HG03135 (cell line): ENCODE measurements at regions not wholly inside any gene's neighbourhood (a gene's known extent, or its start where the extent isn't known, plus 50 kb on each side); places are given as distances from the start of the nearest gene placed in this dataset.

Experiments
- ATAC-seq: cut with Tn5 transposase; IDR thresholded peaks from one replicate; pipeline ENCODE4 v1.9.1; 2021; ENCODE audit warnings: mild to moderate bottlenecking, moderate library complexity; ENCODE audit not compliant: unreplicated experiment

DNA sequence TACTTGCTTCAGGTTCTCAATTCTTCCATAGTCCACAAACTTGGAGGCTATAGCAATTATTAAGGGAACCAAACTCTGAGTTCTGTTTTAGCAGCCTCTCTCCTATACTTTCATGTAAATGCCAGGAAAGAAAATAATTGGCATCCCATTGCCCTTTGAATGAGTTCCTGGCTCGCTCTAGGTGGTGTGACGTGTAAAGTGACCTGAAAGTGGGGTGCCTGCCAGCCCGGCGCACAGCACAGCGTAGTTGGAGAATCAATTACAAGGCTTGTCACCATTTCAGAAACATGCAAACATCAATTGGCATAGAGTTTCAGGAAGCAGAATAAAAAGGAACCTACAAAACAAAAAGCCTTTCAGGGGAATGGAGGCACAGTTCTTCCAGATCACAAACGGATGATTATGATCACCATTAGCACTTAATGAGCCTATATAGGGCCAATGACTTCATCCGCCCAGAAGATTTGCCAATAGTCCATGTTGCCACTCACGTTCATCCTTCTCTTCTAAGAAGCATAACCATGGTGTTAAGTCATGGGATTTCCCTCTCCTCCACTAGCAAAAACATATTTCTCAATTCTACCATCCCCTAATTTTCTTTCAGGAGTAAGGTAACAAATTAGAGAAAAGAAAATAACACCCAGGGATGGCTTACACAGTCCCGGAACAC is 354.6 kb upstream of the ADGRL2 start:
- ATAC-seq: no peak

DNA sequence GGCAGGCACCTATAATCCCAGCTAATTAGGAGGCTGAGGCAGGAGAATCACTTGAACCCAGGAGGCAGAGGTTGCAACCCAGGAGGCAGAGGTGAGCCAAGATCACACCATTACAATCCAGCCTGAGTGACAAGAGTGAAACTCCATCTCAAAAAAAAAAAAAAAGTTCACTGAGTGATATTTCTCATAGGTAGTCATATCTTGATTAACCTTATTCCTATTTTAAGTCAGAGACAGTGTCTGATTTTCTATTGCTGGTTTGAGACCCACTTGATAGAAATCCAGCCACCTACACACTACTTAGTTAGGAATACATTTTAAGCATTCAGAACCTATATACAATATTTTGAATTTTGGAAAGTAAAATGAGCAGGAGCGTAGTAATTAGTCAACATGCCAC is 357.4 kb upstream of the ADGRL2 start:
- no peak for ATAC-seq

GRCh38 chr1:81439046-81439823 is 361.5 kb upstream of the ADGRL2 start:
- ATAC-seq: no peak

DNA sequence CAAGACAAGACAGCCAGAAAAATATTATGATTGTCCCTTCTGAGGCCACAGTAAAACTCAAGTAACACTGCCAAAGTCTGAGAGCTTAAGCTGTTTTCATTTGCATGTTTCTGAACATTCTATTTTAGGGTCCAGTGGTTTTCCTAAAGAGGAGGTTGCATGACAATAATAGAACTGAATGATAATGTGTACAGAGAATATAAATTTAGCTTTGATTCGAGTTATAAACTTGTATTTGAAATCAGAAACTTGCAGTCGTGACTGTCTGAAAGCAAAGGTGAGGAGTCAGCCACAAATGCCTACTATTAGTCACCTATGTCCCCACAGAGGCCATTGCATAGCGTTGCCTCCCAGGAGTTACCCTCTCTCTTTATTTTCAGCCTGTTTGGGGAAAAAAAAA is 363.1 kb upstream of the ADGRL2 start:
- ATAC-seq: peak; percentile 90

DNA sequence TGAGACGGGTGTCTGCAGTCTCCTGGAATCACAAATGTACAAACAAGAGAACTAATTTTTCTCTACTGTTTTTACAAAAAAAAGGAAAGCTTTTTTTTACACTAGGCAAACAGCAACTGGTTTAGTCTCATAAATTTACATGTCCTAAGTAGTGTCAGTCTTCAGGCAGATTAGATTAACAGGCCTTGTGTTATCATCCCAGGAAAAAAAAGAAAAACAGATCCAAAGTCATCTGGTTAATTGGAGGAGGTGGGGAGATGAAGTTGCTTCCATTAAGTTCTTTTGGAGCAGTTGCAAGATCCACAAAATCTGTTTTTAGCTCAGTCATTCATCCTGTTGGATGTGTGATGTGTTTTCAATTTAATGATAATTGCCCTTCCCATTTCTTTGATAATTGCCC is 363.5 kb upstream of the ADGRL2 start:
- ATAC-seq: no peak

DNA sequence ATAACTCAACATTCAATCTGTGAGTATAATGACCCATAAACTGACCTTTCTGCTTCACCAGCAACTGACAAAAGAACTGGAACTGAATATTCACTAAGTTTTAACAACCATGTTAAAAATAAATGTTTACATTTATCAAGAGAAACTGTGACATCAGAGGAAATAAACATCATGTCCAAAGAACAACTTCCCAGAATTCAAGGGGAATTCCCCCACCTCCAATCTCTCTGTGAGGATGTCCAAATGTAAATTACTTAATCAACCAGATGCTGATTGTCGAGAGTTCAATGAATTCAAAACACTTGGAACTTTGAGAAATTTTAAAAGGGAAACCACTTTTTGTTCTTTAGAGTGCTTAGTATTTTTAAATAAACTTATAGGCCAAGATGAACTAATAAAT is 365.6 kb upstream of the ADGRL2 start:
- ATAC-seq: no peak

DNA sequence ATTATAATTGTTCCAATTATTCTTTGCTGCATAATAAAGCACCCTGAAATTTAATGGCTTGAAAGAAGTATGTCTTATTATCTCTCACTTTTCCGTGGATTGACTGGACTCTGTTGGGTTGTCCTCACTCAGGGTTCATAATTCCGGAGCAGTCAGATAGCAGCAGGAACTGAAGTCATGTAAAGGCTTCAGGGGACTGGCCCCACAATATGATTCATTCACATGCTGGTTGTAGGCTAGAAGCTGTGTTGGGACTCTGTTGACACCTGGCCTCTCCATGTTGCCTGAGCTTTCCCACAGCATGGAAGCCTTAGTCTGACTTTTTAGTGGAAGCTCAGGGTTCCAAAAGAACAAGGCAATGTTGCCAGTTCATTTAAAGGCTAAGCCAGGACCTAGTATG is 367.1 kb upstream of the ADGRL2 start:
- ATAC-seq: no peak

- no peak for ATAC-seq
Observed at GRCh38 chr1:81432654-81433109, 368.1 kb upstream of the ADGRL2 start.

GRCh38 chr1:81432059-81432458 is 368.7 kb upstream of the ADGRL2 start:
- ATAC-seq: no peak

DNA sequence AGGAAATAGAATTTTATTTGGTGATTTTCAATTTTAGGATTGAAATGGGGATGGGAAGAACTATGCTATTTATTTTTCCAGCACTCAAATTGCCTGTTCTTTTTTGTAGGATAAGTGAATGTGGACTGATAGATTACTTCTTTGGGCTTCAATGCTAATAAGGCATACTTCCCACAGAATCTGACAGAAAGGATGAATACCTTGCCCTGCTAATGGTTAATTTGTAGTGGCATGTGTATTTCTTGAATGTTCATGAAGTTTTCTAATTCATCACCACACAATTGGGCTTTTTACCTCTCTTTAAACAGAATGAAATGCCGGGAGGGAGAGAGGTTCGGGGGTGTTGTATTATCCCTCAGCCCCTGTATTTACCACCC is 369.1 kb upstream of the ADGRL2 start:
- ATAC-seq: no peak

GRCh38 chr1:81430955-81431623 is 369.6 kb upstream of the ADGRL2 start:
- no peak for ATAC-seq

DNA sequence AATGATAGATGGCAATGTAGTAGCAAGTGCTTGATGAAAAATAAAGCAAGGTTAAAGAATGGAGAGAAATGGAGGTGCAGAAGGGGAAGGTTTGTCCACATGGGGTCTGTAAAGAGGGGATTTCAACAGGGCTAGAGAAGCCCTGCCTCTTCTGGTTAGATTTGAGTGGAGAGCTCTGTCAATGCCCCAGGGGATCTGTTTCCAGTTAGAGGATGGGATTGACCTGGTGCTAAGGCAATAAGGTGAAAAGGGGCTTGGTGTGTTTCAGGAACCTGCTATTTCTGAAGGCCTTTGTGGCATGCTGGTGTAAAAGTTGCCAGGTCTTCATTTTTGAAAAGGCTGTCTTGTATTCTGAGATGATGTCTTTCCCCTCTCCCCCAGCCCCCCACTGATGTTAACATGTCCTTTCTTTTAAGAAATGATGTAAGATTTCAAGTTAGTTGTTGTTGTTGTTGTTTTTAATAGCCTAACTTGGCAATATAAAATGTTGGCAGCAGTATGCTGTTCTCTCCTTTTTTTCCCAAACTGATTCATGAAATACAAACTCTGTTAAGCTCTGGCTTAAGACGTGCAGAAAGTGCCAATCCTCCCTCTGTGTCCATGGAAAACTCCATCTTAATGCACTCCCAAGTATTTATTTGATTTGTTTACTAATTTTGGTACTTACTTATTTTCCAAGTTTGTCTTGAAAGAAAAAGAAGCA is 370.3 kb upstream of the ADGRL2 start:
- no peak for ATAC-seq

DNA sequence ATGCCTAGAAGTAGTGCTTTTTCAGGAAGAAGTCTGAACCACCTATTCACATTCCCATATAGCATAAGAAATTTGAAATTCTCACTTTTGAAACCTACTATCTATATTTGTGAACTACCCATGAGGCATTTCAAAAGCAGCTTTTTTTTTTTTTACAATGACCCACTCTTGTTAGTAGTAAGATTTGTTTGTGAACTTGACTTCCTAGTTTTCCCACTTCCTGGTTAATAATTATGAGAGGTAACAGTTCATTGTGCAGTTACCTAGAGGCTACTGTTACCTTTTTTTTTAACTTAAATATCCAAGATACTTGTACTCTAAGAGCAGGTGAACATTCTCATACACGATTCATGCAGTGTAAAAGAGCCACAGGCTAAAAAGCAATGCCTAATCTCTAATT is 371.7 kb upstream of the ADGRL2 start:
- no peak for ATAC-seq

DNA sequence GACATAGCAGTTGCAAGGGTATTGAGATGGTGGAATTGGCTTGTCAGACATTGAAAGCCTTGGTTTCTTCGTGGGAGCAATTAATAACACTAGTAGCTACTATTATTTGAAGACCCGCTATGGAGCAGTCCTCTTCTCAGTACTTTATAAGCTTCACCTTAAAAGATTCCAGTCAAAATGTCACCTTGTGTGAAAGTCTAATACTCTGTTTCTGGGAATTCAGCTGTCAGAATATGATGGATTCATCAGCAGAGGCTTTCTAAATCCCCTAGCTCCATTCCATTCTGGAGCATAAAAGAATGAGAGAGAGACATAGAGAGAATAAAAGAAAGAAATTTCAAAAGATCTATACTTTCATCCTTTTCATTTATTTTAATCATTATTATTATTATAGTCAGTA is 375.9 kb upstream of the ADGRL2 start:
- ATAC-seq: no peak

DNA sequence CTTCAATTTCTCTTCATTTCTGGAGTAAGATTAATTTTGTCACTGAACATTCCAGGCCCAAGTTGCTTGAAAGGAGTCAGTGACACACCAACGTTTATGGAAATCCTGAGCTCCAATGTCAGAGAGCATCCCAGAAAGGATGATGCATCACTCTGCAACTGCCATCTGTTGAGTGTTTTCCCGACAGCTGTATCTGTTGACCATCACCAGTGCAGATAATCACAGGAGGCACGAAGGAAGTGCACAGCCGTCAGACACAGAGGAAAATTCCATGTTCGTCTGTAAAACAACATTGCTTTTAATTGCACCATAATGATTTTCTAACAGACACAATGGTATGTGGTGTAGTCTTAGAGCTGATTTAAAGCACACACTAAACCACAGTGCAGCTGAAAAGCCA is 376.7 kb upstream of the ADGRL2 start:
- no peak for ATAC-seq

DNA sequence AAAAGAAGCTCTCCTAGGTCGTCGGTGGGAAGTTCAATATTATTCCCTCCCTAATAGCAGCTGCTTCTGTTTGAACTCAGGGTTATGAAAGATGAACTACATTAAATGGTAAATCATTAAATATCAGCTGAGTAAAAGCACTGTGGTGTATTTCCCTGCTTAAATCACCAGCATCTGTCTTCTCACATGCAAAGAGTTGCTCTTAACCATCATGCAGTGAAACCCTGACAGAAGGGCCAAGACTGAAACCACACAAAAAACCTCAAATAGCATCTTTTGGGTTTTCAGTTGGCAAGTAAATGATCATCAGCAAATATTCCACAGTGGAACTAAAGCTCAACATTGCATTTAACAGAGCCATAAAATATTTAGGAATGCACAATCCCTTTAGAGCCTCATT is 380.0 kb upstream of the ADGRL2 start:
- peak; percentile 94 for ATAC-seq

- ATAC-seq: peak; percentile 95
Observed at GRCh38 chr1:81414488-81415015, 386.2 kb upstream of the ADGRL2 start.

DNA sequence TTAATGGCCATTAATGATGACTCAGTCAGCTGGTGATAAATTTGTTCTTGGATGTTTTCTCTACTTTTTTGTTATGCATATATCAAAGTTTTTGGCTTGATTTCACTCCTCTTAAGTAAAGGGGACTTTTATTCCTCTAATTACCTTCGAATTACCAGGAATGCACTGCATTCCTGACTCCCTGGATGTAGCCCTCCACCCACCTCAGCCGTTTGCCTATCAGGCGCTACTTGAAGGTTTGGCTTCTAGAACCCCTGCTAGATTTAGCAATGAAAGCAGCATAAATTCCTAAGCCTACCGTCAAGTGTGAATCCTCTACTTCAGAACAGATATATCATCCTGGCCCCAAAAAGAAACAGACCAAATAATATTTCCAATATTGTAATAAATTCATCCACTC is 387.8 kb upstream of the ADGRL2 start:
- no peak for ATAC-seq

DNA sequence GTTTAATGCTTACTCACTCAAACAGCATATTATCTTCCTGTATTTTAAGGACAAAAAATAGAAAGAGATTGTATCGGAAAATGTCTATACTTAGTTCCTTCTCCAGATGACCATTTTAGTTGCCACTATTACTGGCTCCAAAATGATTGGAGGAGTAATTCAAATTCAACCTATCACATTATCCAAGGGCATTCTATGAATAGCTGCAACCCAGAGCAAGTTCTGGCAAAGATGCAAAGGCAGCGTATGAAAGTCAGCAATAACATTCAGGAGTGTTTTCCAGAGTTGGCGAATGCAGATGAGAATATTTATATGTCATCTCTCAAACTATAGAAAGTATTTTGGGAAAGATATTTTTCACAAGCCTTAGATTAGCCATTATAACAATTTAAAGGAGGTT is 389.8 kb upstream of the ADGRL2 start:
- no peak for ATAC-seq

GRCh38 chr1:81410351-81410750 is 390.4 kb upstream of the ADGRL2 start:
- no peak for ATAC-seq

- no peak for ATAC-seq
Observed at GRCh38 chr1:81409780-81410274, 390.9 kb upstream of the ADGRL2 start.
